T47D (cell line): ENCODE measurements at regions not wholly inside any gene's neighbourhood (a gene's known extent, or its start where the extent isn't known, plus 50 kb on each side); places are given as distances from the start of the nearest gene placed in this dataset.

Experiments
- DNase-seq, 2 experiments: peaks; one replicate each; pipeline versions ENCODE4 v3.0.0 to v3.0.0-alpha.2; 2011 to 2012; ENCODE audit warnings: low read depth in 1 of 2, low spot score in 1 of 2
- JUND ChIP-seq: IDR thresholded peaks from 2 replicates; pipeline ENCODE4 v1.6.1; 2012; ENCODE audit warnings: low read depth
- in situ Hi-C: cut with HindIII; loops from 2 replicates; pipeline ENCODE4 v1.10.0; 2016; ENCODE audit warnings: low sequenced_read_pairs, low pct_unique_long_range_greater_than_20kb

GRCh38 chr4:83865417-83866150 lies 329.7 kb downstream of the GPAT3 start:
- in situ Hi-C loops = no loop called here
- TF ChIP-seq JUND = no peak
- no peak for DNase-seq

- in situ Hi-C loops = no loop called here
These were observed 328.3 kb downstream of the GPAT3 start for GRCh38 chr4:83864097-83864817.

DNA sequence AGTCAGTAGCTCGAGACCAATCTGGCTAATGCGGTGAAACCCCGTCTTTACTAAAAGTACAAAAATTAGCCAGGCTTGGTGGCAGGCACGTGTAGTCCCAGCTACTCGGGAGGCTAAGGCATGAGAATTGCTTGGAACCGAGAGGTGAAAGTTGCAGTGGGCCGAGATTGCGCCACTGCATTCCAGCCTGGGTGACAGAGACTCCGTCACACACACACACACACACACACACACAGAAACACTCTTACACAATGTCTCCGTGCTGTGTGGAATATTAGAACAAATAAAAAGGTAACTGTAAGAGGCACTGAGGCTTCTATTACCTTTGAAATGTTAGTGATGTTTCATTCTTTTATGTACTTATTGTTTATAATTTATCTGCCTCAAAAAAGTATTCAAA lies 326.6 kb downstream of the GPAT3 start:
- in situ Hi-C loops = no loop called here
- no peak for DNase-seq
- TF ChIP-seq JUND = no peak

More at GRCh38 chr4:83864097-83864817, 328.3 kb downstream of the GPAT3 start:
- DNase-seq = no peak
- no peak for TF ChIP-seq JUND

GRCh38 chr4:83860200-83860599 lies 324.3 kb downstream of the GPAT3 start:
- in situ Hi-C loops = no loop called here
- no peak for DNase-seq

DNA sequence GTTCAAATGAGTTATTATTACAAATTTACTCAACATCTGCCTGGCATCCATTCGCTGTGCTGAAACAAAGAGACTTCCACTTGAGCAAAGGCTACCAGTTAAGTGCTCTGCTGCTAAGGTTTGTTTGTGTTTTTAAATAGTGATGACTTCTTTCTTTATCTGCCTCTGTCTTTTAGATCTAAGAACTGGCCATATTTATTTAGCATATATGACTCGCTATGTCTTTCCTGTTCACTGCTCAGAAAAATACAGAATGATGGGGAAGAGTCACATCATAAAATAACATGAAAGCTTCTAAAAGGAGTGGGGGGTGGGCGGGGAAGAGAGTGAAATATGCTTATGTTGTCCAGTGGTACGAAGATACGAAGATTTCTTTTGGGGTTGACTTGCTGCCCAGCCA lies 322.2 kb downstream of the GPAT3 start:
- TF ChIP-seq JUND = no peak
- DNase-seq = no peak
- in situ Hi-C loops = no loop called here

More at GRCh38 chr4:83860200-83860599, 324.3 kb downstream of the GPAT3 start:
- TF ChIP-seq JUND = no peak

DNA sequence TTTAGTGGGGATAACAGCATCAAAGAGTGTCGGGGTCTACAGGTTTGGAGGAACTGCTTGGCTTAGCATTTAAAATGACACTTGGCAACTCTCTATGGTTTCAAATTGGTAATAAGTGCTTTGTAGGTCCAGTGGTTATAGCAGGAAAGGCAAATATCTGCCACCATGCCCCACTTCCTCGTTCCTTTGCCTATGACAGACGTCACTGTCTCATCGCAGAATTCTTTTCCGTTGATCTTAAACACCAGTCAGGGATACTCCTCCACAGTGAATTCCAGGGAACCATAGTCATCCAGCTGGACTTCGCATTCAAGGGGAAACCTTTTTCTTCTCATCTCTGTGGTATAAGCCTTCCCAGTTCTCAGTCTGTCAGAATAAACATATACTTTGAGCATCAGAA lies 319.1 kb downstream of the GPAT3 start:
- TF ChIP-seq JUND = no peak
- peak in 1 of 2 experiments; percentile 29 for DNase-seq
- in situ Hi-C loops = no loop called here

- no peak for DNase-seq
- no peak for TF ChIP-seq JUND
- in situ Hi-C loops = no loop called here
These were observed 316.2 kb downstream of the GPAT3 start for GRCh38 chr4:83852085-83852451.

- no peak for TF ChIP-seq JUND
- in situ Hi-C loops = no loop called here
- no peak for DNase-seq
These were observed 315.6 kb downstream of the GPAT3 start for GRCh38 chr4:83851261-83852084.

- no peak for DNase-seq
- in situ Hi-C loops = no loop called here
- TF ChIP-seq JUND = no peak
These were observed 314.5 kb downstream of the GPAT3 start for GRCh38 chr4:83850435-83850834.

- DNase-seq = peak in 1 of 2 experiments; percentile 5
- no peak for TF ChIP-seq JUND
- in situ Hi-C loops = no loop called here
These were observed 310.4 kb downstream of the GPAT3 start for GRCh38 chr4:83846193-83846830.

- no peak for DNase-seq
- no peak for TF ChIP-seq JUND
- in situ Hi-C loops = no loop called here
These were observed 303.7 kb downstream of the GPAT3 start for GRCh38 chr4:83839615-83840014.

- no peak for DNase-seq
- in situ Hi-C loops = no loop called here
- TF ChIP-seq JUND = no peak
These were observed 301.9 kb downstream of the GPAT3 start for GRCh38 chr4:83837614-83838308.
